ENCODE measurements at regions not wholly inside any gene's neighbourhood (a gene's known extent, or its start where the extent isn't known, plus 50 kb on each side); places are given as distances from the start of the nearest gene placed in this dataset.
"Not testable (repeated sequence)": the region's sequence is repeated elsewhere in the genome, so short reads cannot be mapped to it uniquely, and the experiment has no call there.

- no peak for DNase-seq (ENCODE audit: low spot score)
Observed at GRCh38 chr7:114806590-114807162, 115.2 kb upstream of the MDFIC start.

GRCh38 chr7:114812570-114812969 lies 109.3 kb upstream of the MDFIC start:
- no peak for DNase-seq (ENCODE audit: low spot score)

GRCh38 chr7:114813624-114814023 lies 108.3 kb upstream of the MDFIC start:
- DNase-seq (ENCODE audit: low spot score): no peak

GRCh38 chr7:114817036-114817435 lies 104.9 kb upstream of the MDFIC start:
- not testable (repeated sequence) for DNase-seq (ENCODE audit: low spot score)

GRCh38 chr7:114818501-114818900 lies 103.4 kb upstream of the MDFIC start:
- no peak for DNase-seq (ENCODE audit: low spot score)

- no peak for DNase-seq (ENCODE audit: low spot score)
Observed at GRCh38 chr7:114819616-114820362, 102.1 kb upstream of the MDFIC start.

GRCh38 chr7:114821030-114821900 lies 100.6 kb upstream of the MDFIC start:
- DNase-seq (ENCODE audit: low spot score): no peak

GRCh38 chr7:114822131-114822530 lies 99.8 kb upstream of the MDFIC start:
- DNase-seq (ENCODE audit: low spot score): no peak

GRCh38 chr7:114822844-114823243 lies 99.0 kb upstream of the MDFIC start:
- DNase-seq (ENCODE audit: low spot score): no peak

- DNase-seq (ENCODE audit: low spot score): no peak
Observed at GRCh38 chr7:114823290-114823689, 98.6 kb upstream of the MDFIC start.

GRCh38 chr7:114825423-114825951 lies 96.4 kb upstream of the MDFIC start:
- no peak for DNase-seq (ENCODE audit: low spot score)

GRCh38 chr7:114830952-114831351 lies 90.9 kb upstream of the MDFIC start:
- no peak for DNase-seq (ENCODE audit: low spot score)

- no peak for DNase-seq (ENCODE audit: low spot score)
Observed at GRCh38 chr7:114832906-114833595, 88.8 kb upstream of the MDFIC start.

- no peak for DNase-seq (ENCODE audit: low spot score)
Observed at GRCh38 chr7:114835303-114835702, 86.6 kb upstream of the MDFIC start.

- DNase-seq (ENCODE audit: low spot score): no peak
Observed at GRCh38 chr7:114835861-114836260, 86.0 kb upstream of the MDFIC start.

GRCh38 chr7:114842551-114843065 lies 79.3 kb upstream of the MDFIC start:
- no peak for DNase-seq (ENCODE audit: low spot score)

GRCh38 chr7:114843102-114843501 lies 78.8 kb upstream of the MDFIC start:
- no peak for DNase-seq (ENCODE audit: low spot score)

- DNase-seq (ENCODE audit: low spot score): no peak
Observed at GRCh38 chr7:114851406-114852061, 70.4 kb upstream of the MDFIC start.

- DNase-seq (ENCODE audit: low spot score): no peak
Observed at GRCh38 chr7:114852293-114852692, 69.6 kb upstream of the MDFIC start.

GRCh38 chr7:114853189-114853588 lies 68.7 kb upstream of the MDFIC start:
- peak; percentile 2 for DNase-seq (ENCODE audit: low spot score)

- DNase-seq (ENCODE audit: low spot score): no peak
Observed at GRCh38 chr7:114854369-114854768, 67.5 kb upstream of the MDFIC start.
